AG10803 (cell line): ENCODE measurements at regions not wholly inside any gene's neighbourhood (a gene's known extent, or its start where the extent isn't known, plus 50 kb on each side); places are given as distances from the start of the nearest gene placed in this dataset.

ENCODE experiments used
- DNase-seq: peaks from one replicate; pipeline ENCODE4 v3.0.0; 2010; ENCODE audit warnings: low read depth
- H3K4me3 ChIP-seq: 2 replicates; pipeline ENCODE4 v1.5.1; 2011; ENCODE audit warnings: mild to moderate bottlenecking, low read length, control low read depth
- CTCF ChIP-seq: conservative IDR thresholded peaks from 2 replicates; pipeline ENCODE4 v1.5.1; 2011; ENCODE audit warnings: mild to moderate bottlenecking, low read length, control low read depth, inconsistent platforms

- H3K4me3 ChIP-seq: no peak overlapping the region
- no peak for DNase-seq
- no peak for TF ChIP-seq CTCF
Observed at GRCh38 chr11:116413301-116414242, 359.2 kb downstream of the BUD13 start.

- no peak for DNase-seq
- no peak overlapping the region for H3K4me3 ChIP-seq
- no peak for TF ChIP-seq CTCF
Observed at GRCh38 chr11:116412118-116412889, 360.5 kb downstream of the BUD13 start.

GRCh38 chr11:116409238-116409637 is 363.5 kb downstream of the BUD13 start:
- DNase-seq: no peak
- TF ChIP-seq CTCF: no peak
- no peak overlapping the region for H3K4me3 ChIP-seq

GRCh38 chr11:116406042-116406441 is 366.7 kb downstream of the BUD13 start:
- no peak overlapping the region for H3K4me3 ChIP-seq
- TF ChIP-seq CTCF: no peak
- no peak for DNase-seq

GRCh38 chr11:116404462-116404798 is 368.4 kb downstream of the BUD13 start:
- DNase-seq: no peak
- no peak overlapping the region for H3K4me3 ChIP-seq
- TF ChIP-seq CTCF: no peak

GRCh38 chr11:116403794-116404461 is 368.9 kb downstream of the BUD13 start:
- H3K4me3 ChIP-seq: no peak overlapping the region
- no peak for DNase-seq
- TF ChIP-seq CTCF: no peak
